Daoy (cell line): ENCODE measurements at regions not wholly inside any gene's neighbourhood (a gene's known extent, or its start where the extent isn't known, plus 50 kb on each side); places are given as distances from the start of the nearest gene placed in this dataset.
A peak's percentile ranks its signal among the peaks of the same experiment; 100 is the strongest.
"Not testable (repeated sequence)": the region's sequence is repeated elsewhere in the genome, so short reads cannot be mapped to it uniquely, and the experiment has no call there.

Experiments used
- DNase-seq: peaks from one replicate; pipeline ENCODE4 v3.0.0-alpha.2; 2015; ENCODE audit warnings: low read depth

DNA sequence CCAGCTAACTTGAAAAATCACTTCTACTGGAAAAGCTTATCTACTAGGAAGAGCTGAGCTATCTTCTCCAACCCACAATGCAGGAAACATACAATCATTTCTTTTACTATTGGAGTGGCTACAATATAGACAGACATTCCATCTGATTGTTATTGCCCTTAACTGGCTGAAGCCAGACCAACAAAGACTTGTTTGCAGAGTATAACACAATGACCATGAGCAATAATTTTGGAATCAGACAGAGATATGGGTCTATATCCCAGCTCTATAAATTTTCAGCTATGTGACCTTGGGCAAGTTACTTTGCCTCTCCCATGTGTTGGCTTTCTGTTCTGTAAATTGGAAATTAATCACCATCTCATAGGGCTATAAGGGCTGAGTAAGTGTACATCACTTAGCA lies 244.7 kb upstream of the SLC30A5 start:
- no peak for DNase-seq

- DNase-seq = no peak
Observed at GRCh38 chr5:68849906-68850305, 243.9 kb upstream of the SLC30A5 start.

GRCh38 chr5:68861099-68861498 lies 232.7 kb upstream of the SLC30A5 start:
- DNase-seq = no peak

- DNase-seq = no peak
Observed at GRCh38 chr5:68862560-68862959, 231.3 kb upstream of the SLC30A5 start.

GRCh38 chr5:68865192-68865591 lies 228.6 kb upstream of the SLC30A5 start:
- not testable (repeated sequence) for DNase-seq

- DNase-seq = peak; percentile 15
Observed at GRCh38 chr5:68872088-68872839, 221.6 kb upstream of the SLC30A5 start.

DNA sequence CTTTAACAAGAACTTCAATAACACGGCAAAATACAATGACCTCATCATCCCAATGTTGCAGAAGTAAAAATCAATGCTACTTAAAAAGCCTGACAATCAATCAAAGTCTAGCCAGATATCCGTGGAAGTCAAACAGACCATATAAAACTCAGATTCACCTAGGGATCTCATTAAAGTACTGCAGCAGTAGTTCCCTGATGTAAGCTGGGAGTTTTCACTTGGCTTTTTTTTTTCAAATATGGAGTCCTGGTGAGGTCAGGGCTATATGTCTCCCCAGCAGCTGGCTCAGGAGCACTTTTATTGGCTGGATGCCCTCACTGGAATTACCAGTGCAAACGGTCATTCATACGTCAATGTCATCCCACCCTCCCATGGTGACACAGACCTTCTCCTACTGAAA lies 220.6 kb upstream of the SLC30A5 start:
- peak; percentile 25 for DNase-seq

DNA sequence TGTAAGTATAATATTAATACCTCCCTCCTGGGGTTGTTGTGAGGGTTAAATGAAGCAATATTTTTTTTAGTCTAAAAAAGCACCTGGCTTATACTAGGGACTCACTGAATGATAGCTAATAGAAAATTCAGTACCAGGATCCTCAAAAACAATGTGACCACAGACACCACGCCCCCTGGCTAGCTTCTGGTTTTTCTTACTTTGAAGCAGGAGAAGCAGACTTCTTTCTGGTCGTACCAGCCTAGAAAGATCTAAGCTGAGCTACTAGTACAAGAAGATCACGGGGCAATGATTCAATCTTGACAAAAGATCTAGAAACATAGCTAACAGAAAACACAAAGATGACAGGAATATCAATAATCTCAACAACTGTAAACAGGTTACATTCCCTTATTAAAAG lies 218.5 kb upstream of the SLC30A5 start:
- no peak for DNase-seq

DNA sequence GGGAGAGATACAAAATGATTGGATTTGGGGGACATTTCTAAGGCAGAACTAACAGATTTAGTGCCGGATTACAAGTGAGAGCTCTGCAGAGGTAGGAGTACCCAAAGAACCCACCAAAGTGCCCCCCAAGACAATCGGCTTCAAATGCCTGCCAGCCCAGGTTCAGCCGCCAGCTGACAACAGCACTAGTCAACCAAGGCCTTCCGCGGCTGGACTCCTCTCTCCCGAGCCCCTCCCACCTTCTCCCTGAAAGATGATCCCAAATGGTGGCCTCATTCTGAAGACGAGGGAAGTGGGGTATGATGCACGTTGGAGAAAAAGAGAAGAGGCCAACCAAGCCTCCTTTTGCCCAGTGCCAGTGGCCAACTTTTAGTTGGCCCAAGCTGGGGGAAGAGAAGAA lies 210.4 kb upstream of the SLC30A5 start:
- DNase-seq = no peak

- no peak for DNase-seq
Observed at GRCh38 chr5:68884144-68884754, 209.6 kb upstream of the SLC30A5 start.

DNA sequence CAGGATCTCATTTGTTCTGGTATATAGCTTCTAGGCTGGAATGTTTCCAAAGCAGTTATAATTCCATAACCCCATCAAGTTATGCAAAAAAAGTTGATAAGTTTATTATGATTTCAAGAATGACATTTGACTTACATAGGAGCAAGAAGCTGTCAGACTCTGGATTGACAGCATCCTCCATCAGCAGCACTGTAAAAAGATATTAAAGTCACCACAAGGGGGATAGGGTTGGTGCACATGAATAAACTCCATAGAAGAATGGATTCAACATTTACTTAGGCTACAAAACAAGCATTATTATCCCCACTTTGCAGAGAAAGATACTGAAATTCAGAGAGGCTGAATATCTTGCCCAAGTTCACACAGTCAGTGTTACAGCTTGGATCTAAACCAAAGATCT lies 208.9 kb upstream of the SLC30A5 start:
- no peak for DNase-seq

- no peak for DNase-seq
Observed at GRCh38 chr5:68886814-68887213, 207.0 kb upstream of the SLC30A5 start.

DNA sequence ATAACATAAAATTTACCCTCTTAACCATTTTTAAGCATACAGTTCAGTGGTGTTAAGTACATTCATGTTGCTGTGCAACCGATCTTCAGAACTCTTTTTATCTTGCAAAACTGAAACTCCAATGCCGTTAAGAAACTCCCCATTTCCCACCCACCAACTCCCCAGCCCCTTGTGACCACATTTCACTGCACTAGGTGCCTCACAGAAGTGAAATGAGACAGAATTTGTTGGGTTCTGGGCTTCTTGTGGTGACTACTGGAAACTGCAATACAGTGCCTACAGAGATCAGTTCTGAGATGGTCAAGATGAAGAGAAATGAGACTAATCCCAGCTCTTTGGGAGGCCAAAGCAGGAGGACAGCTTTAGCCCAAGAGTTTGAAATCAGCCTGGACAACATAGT lies 202.1 kb upstream of the SLC30A5 start:
- no peak for DNase-seq

GRCh38 chr5:68894673-68895072 lies 199.1 kb upstream of the SLC30A5 start:
- no peak for DNase-seq

GRCh38 chr5:68898951-68899471 lies 194.8 kb upstream of the SLC30A5 start:
- peak; percentile 93 for DNase-seq

DNA sequence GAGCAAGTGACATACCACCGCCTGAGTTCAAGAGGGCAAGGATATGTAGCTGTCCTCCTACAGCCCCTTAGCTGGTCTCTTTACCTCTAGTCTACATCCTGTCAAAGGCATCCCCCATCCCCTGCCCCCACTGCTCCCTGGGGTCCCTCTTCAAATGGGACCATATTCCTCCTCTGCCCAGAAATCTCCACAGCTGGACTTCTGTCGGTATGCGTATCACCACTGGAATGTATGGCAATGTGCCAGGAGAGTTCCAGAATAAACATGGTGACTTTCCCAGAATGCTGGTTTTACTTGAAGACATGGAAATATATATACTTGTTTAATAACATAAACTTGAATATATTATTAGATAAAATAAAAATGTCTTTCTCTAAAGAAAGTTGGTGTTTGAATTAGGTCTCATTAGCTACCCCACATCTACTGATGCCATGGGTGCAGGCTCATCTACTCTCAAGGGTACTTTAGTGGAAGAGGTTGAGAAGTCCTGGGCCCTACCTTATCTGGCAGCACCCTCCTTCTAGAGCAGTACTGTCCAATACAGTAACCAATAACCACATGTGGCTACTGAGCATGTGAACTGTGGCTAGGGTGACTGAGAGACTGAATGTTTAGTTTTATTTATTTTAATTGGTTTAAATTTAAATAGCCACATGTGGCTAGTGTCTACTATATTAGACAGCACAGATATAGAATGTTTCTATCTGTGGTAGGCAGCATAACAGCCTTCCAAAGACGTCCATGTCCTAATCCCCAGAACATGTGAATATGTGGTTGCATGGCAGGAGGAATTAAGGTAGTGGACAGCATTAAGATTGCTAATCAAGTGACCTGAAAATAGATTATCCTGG lies 181.7 kb upstream of the SLC30A5 start:
- peak; percentile 73 for DNase-seq

GRCh38 chr5:68915079-68915478 lies 178.7 kb upstream of the SLC30A5 start:
- no peak for DNase-seq

- peak; percentile 35 for DNase-seq
Observed at GRCh38 chr5:68918306-68918705, 175.5 kb upstream of the SLC30A5 start.

GRCh38 chr5:68919988-68920490 lies 173.8 kb upstream of the SLC30A5 start:
- no peak for DNase-seq

DNA sequence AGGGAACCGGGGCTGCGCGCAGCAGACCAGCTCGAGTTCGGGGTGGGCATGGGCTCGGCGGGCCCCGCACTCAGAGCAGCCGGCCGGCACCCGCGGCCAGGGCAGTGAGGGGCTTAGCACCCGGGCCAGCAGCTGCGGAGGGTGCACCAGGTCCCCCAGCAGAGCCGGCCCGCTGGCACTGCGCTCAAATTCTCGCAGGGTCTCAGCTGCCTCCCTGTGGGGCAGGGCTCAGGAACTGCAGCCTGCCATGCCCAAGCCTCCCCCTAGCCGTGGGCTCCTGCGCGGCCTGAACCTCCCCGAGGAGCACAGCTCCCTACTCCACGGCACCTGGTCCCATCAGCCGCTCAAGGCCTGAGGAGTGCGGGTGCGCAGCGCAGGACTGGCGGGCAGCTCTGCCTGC lies 172.9 kb upstream of the SLC30A5 start:
- no peak for DNase-seq

DNA sequence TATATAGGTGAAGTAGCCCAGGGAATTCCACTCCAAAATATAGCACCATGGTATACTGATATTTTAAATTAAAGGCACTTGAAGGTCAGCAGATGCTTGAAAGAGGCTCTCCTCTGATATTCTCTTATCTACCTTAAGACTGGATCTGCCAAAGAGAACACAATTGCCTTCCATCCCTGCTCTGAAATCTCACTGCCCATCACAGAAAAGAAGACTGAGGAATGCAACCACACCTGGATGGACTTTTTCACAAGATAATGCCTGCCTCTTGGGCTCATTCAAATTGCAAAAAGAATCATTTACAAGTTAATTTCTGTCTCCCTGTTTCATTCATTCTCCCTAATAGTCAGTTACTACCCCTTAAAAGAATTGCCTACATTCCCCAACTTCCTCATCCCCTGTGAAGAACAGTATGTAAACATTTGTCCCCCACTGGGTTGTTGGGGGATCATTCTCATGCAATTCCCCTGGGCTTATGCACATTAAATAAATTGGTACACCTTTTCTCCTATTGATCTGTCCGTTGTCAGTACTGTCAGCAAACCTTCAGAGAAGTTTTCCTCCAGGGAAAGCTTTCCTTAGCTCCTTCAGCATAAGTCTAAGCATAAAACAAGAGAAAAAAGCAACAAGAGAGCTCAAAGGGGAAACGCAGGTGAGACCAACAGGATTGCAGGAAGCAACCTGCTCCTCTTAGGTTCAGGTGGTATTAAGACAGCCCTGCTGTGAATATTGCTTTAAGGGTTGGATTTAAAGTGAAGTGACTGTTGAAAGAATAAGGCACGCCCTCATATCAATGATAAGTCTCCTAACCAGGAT lies 171.4 kb upstream of the SLC30A5 start:
- no peak for DNase-seq
